Endothelial cell of umbilical vein (primary cell): ENCODE measurements at regions not wholly inside any gene's neighbourhood (a gene's known extent, or its start where the extent isn't known, plus 50 kb on each side); places are given as distances from the start of the nearest gene placed in this dataset.

Experiments
- BruUV-seq: library from RNA; stranded (reverse); fragments of 400-500 nt; replicated peaks from 2 replicates; lab custom pipeline; 2021; lab: Mats Ljungman, UMichigan
- CTCF ChIA-PET: fragments of 300-600, 350-600 bp; sonication (Branson Sonifier 250); formaldehyde crosslinking; loops from one replicate; lab custom pipeline; 2021; ENCODE audit warnings: antibody characterized with exemption, inconsistent platforms; lab: Charles Lee
- POLR2A ChIA-PET: fragments of 300-600, 350-600 bp; sonication (Branson Sonifier 250); formaldehyde crosslinking; loops from one replicate; lab custom pipeline; 2021; ENCODE audit warnings: antibody characterized with exemption, inconsistent platforms; lab: Charles Lee
- DNase-seq: peaks from one replicate; pipeline ENCODE4 v3.0.0-alpha.2; 2011; ENCODE audit warnings: low read depth, low spot score
- FAIRE-seq: peaks from 2 replicates; lab custom pipeline; 2011; peaks lifted over from hg19 to GRCh38; lab: Jason Lieb, UNC
- H2AFZ ChIP-seq: 2 replicates; pipeline ENCODE4 v1.6.0; 2012; ENCODE audit warnings: low read depth, low read length, control low read depth, inconsistent platforms
- H3K27ac ChIP-seq: 2 replicates; pipeline ENCODE4 v1.5.1; 2011; ENCODE audit warnings: low read depth, mild to moderate bottlenecking, control low read depth, low read length, moderate library complexity; ENCODE audit not compliant: insufficient read depth
- H3K27me3 ChIP-seq, 2 experiments: 2 replicates each; pipeline versions ENCODE4 v1.6.0 to v1.6.1; 2011; ENCODE audit warnings: low read length in 2 of 2, mixed read lengths in 1 of 2; ENCODE audit not compliant: control insufficient read depth in 2 of 2, insufficient read depth in 2 of 2
- H3K36me3 ChIP-seq, 2 experiments: 2 replicates in 1 of 2; 3 replicates in 1 of 2; pipeline ENCODE4 v1.5.1; 2011; ENCODE audit warnings: low read length in 2 of 2, mild to moderate bottlenecking in 1 of 2, moderate library complexity in 1 of 2; ENCODE audit not compliant: control insufficient read depth in 2 of 2, insufficient read depth in 2 of 2; ENCODE audit errors: extremely low read depth in 1 of 2
- H3K4me1 ChIP-seq: 3 replicates; pipeline ENCODE4 v1.5.1; 2011; ENCODE audit warnings: mild to moderate bottlenecking, low read length; ENCODE audit not compliant: control insufficient read depth, insufficient read depth; ENCODE audit errors: extremely low read depth
- H3K4me2 ChIP-seq: 2 replicates; pipeline ENCODE4 v1.6.1; 2011; ENCODE audit warnings: low read length, control low read depth, mixed read lengths; ENCODE audit not compliant: insufficient read depth
- H3K4me3 ChIP-seq, 3 experiments: fragments of 200-600 bp in 1 of 3; sonication (generic), shearing (Covaris generic) in 1 of 3; replicated peaks in 1 of 3; 2 replicates each; pipeline ENCODE4 v1.5.1; 2011 to 2016; ENCODE audit warnings: control low read depth in 3 of 3, low read length in 3 of 3, mild to moderate bottlenecking in 2 of 3, inconsistent platforms in 1 of 3, low read depth in 1 of 3, moderate library complexity in 1 of 3; ENCODE audit not compliant: insufficient read depth in 1 of 3
- H3K79me2 ChIP-seq: 2 replicates; pipeline ENCODE4 v1.6.0; 2012; ENCODE audit warnings: low read length, inconsistent platforms; ENCODE audit not compliant: control insufficient read depth, insufficient read depth
- H3K9ac ChIP-seq: replicated peaks from 2 replicates; pipeline ENCODE3; 2011; ENCODE audit warnings: low read length, control low read depth; ENCODE audit not compliant: insufficient read depth; ENCODE audit errors: extremely low read depth
- H3K9me1 ChIP-seq: replicated peaks from 3 replicates; pipeline ENCODE4 v1.6.0; 2011; ENCODE audit warnings: mild to moderate bottlenecking, low read length; ENCODE audit not compliant: control insufficient read depth, insufficient read depth; ENCODE audit errors: extremely low read depth
- H3K9me3 ChIP-seq: replicated peaks from 2 replicates; pipeline ENCODE4 v1.5.1; 2012; ENCODE audit warnings: low read length, inconsistent platforms; ENCODE audit not compliant: control insufficient read depth, insufficient read depth
- H4K20me1 ChIP-seq: replicated peaks from 2 replicates; pipeline ENCODE3; 2011; ENCODE audit warnings: mild to moderate bottlenecking, low read length; ENCODE audit not compliant: control insufficient read depth, insufficient read depth; ENCODE audit errors: extremely low read depth
- CTCF ChIP-seq, 2 donors: IDR thresholded peaks; 1 replicate in 1 of 2; 2 replicates in 1 of 2; pipeline ENCODE4 v1.5.1; 2011; ENCODE audit warnings: low read length in 2 of 2, mild to moderate bottlenecking in 2 of 2, moderate library complexity in 2 of 2, control low read depth in 1 of 2, inconsistent platforms in 1 of 2, low read depth in 1 of 2; ENCODE audit not compliant: insufficient read depth in 1 of 2; ENCODE audit errors: extremely low read depth in 1 of 2
- EZH2 ChIP-seq: IDR thresholded peaks from 2 replicates; pipeline ENCODE4 v1.6.1; 2012; ENCODE audit warnings: borderline replicate concordance, low read depth, mild to moderate bottlenecking, moderate library complexity, low read length, inconsistent platforms; ENCODE audit not compliant: severe bottlenecking
- FOS ChIP-seq: IDR thresholded peaks from 2 replicates; pipeline ENCODE4 v1.6.1; 2011; ENCODE audit warnings: mild to moderate bottlenecking, low read length, moderate library complexity, borderline replicate concordance; ENCODE audit not compliant: insufficient read depth
- GATA2 ChIP-seq: IDR thresholded peaks from 2 replicates; pipeline ENCODE4 v1.7.0; 2011; ENCODE audit warnings: low read depth, mild to moderate bottlenecking, moderate library complexity, mixed read lengths, low read length; ENCODE audit not compliant: insufficient read length, insufficient read depth
- JUN ChIP-seq: IDR thresholded peaks from 2 replicates; pipeline ENCODE4 v1.6.1; 2011; ENCODE audit warnings: borderline replicate concordance, low read depth; ENCODE audit not compliant: insufficient read length, insufficient read depth
- MYC ChIP-seq: IDR thresholded peaks from one replicate; pipeline ENCODE4 v1.6.1; 2011; ENCODE audit warnings: mild to moderate bottlenecking, low read depth, low read length
- POLR2A ChIP-seq: IDR thresholded peaks from 2 replicates; pipeline ENCODE4 v1.6.1; 2012; ENCODE audit warnings: low read depth, mild to moderate bottlenecking, control low read depth, low read length
- POLR2AphosphoS5 ChIP-seq: IDR thresholded peaks from 2 replicates; pipeline ENCODE4 v1.6.1; 2012; ENCODE audit warnings: low read depth, mild to moderate bottlenecking, control low read depth, low read length, moderate library complexity; ENCODE audit not compliant: insufficient read depth
- dilution Hi-C: fragments of 300-500 bp; cut with MboI; formaldehyde crosslinking; loops from one replicate; pipeline ENCODE4 v1.15.0; 2019; ENCODE audit warnings: low sequenced_read_pairs; ENCODE audit not compliant: extremely low pct_ligation_motif_present
- intact Hi-C: fragments of 100-400 bp; cut with micrococcal nuclease; formaldehyde crosslinking; loops from one replicate; pipeline ENCODE4 v1.10.0; 2022
- TF ChIP-seq, protein P1 (sequence below): IDR thresholded peaks from 2 replicates; pipeline ENCODE4 v1.6.1; 2011; ENCODE audit not compliant: insufficient read depth, insufficient read length

GRCh38 chr11:92506809-92507336, 282.3 kb downstream of the FAT3 start:
- Histone ChIP-seq H3K9ac (no peak overlapping the region), H3K79me2 (no peaks in the 10 kb centered on the region), H3K36me3 (no peaks in the 10 kb centered on the region), H3K4me3 (no peak overlapping the region), H3K27me3 (no peaks in the 10 kb centered on the region), H4K20me1 (no peaks in the 10 kb centered on the region), H3K27ac (no peak overlapping the region), H3K4me1 (no peaks in the 10 kb centered on the region), H3K9me1 (no peaks in the 10 kb centered on the region), H3K9me3 (no peaks in the 10 kb centered on the region), H2AFZ (no peak overlapping the region), H3K4me2 (no peak overlapping the region)
- CTCF ChIA-PET: no interaction called here
- intact Hi-C loops: no loop called here
- dilution Hi-C loops: no loop called here
- no TSS peak for BruUV-seq
- FAIRE-seq (no peak), DNase-seq (no peak)
- POLR2A ChIA-PET: no interaction called here
- no peak for TF ChIP-seq JUN
- TF ChIP-seq POLR2AphosphoS5: no peak
- TF ChIP-seq, protein P1, sequence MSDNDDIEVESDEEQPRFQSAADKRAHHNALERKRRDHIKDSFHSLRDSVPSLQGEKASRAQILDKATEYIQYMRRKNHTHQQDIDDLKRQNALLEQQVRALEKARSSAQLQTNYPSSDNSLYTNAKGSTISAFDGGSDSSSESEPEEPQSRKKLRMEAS: no peak
- TF ChIP-seq FOS: no peak
- no peak for TF ChIP-seq GATA2
- no peak for TF ChIP-seq POLR2A
- no peak for TF ChIP-seq EZH2
- TF ChIP-seq MYC: no peak
- no peak for TF ChIP-seq CTCF (IDR thresholded peaks at IDR 0.05; ENCODE audit: extremely low read depth in 1 of 2, insufficient read depth in 1 of 2, low read depth in 1 of 2, low read length in 2 of 2)
